ENCODE measurements at regions not wholly inside any gene's neighbourhood (a gene's known extent, or its start where the extent isn't known, plus 50 kb on each side); places are given as distances from the start of the nearest gene placed in this dataset.
A peak's percentile ranks its signal among the peaks of the same experiment; 100 is the strongest.

DNA sequence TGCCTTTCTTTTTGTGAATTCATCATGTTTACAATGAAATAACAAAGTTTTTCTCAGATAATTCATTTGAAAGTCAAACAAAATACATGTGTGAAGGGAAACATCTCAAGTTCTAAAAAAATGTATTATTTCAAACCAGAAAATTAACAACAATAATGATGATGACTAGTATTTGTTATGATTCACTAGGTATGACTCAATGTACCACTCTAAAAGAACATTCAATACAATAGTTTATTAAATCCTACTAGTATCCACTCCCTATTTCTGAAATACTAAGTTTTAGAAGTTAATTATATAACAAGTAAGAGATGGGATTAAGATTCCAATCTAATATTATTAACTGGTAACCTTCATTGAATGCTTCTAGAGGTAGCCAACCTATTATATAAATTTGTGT is 1444.8 kb upstream of the CDH8 start:
- Histone ChIP-seq H3K4me1 (ENCODE audit: low read depth) (peaks cover 10% of the 10 kb centered on the region), H3K27me3 (no peaks in the 10 kb centered on the region), H3K27ac (no peak overlapping the region), H3K4me3 (no peak overlapping the region), H3K36me3 (no peaks in the 10 kb centered on the region), H3K9me3 (ENCODE audit: low read depth) (no peaks in the 10 kb centered on the region)
- no peak for DNase-seq (ENCODE audit: low read depth in 1 of 2, low spot score in 1 of 2)
- TF ChIP-seq, protein P1, sequence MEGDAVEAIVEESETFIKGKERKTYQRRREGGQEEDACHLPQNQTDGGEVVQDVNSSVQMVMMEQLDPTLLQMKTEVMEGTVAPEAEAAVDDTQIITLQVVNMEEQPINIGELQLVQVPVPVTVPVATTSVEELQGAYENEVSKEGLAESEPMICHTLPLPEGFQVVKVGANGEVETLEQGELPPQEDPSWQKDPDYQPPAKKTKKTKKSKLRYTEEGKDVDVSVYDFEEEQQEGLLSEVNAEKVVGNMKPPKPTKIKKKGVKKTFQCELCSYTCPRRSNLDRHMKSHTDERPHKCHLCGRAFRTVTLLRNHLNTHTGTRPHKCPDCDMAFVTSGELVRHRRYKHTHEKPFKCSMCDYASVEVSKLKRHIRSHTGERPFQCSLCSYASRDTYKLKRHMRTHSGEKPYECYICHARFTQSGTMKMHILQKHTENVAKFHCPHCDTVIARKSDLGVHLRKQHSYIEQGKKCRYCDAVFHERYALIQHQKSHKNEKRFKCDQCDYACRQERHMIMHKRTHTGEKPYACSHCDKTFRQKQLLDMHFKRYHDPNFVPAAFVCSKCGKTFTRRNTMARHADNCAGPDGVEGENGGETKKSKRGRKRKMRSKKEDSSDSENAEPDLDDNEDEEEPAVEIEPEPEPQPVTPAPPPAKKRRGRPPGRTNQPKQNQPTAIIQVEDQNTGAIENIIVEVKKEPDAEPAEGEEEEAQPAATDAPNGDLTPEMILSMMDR (IDR thresholded peaks at IDR 0.05; ENCODE audit: low read depth, low read length): no peak

DNA sequence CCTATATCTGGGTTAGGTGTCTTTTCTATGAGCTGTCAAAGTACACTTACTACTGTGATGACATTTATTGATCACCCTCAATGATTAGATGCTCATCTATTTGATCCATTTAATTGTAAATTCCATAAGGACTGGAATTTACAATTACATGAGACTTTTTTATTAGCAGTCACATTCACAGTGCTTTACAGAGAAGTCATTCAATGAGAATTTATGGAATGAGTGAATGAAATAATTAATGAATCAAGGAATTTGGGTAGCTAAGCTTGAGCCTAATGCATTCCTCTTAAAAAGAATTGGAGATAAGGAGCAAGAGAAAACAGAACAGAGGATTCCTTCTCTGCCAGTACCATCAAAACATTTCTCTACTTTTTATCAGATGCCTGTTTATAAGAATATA is 1437.5 kb upstream of the CDH8 start:
- DNase-seq (ENCODE audit: low read depth in 1 of 2, low spot score in 1 of 2): no peak
- H3K4me3 ChIP-seq: no peak overlapping the region
- no peaks in the 10 kb centered on the region for H3K36me3 ChIP-seq
- H3K9me3 ChIP-seq (ENCODE audit: low read depth): no peaks in the 10 kb centered on the region
- peaks cover 9% of the 10 kb centered on the region for H3K4me1 ChIP-seq (ENCODE audit: low read depth)
- no peak overlapping the region for H3K27ac ChIP-seq
- TF ChIP-seq, protein P1 (IDR thresholded peaks at IDR 0.05; ENCODE audit: low read depth, low read length): no peak
- no peaks in the 10 kb centered on the region for H3K27me3 ChIP-seq

DNA sequence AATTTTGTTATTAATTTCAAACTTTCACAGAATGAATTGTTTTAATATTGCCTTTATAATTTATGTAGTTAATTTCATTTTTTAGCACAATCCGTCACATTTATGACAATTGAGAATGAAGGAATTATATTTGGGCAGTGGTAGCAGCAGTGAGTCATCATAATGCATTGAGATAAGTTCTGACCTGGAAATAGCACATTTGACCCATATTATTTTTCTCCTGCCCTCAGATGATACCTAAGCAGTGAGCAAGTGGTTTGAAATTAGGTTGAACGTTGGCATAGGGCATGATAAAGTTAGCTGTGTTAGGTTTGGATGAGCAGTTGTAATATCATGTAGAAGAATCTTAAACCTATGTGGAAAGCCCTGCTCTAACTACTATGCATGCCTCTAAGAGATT is 1431.3 kb upstream of the CDH8 start:
- no peak overlapping the region for H3K27ac ChIP-seq
- no peaks in the 10 kb centered on the region for H3K36me3 ChIP-seq
- no peaks in the 10 kb centered on the region for H3K4me1 ChIP-seq (ENCODE audit: low read depth)
- no peaks in the 10 kb centered on the region for H3K27me3 ChIP-seq
- no peaks in the 10 kb centered on the region for H3K9me3 ChIP-seq (ENCODE audit: low read depth)
- no peak overlapping the region for H3K4me3 ChIP-seq
- peak in 1 of 2 donors; percentile 1 for DNase-seq (ENCODE audit: low read depth in 1 of 2, low spot score in 1 of 2)
- TF ChIP-seq, protein P1 (IDR thresholded peaks at IDR 0.05; ENCODE audit: low read depth, low read length): no peak

DNA sequence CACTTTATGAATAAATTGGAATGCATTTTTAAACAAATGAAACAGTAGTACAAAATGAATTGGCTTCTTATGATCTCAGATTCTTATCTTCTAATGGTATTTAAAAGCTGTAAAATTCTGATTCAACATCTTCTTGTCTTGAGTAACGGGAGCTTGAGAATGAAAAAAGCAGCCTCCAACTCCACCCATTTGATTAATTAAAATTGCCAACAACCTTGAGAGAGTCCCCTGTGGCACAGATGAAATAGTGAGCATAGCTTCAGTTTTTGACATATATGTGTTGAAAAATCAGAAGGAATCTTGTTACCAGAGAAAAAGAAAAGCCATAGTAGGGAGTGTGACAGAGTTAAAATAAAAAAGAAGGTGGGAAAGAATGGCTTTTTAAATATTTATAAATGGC is 1426.1 kb upstream of the CDH8 start:
- Histone ChIP-seq H3K9me3 (ENCODE audit: low read depth) (no peaks in the 10 kb centered on the region), H3K27me3 (no peaks in the 10 kb centered on the region), H3K4me1 (ENCODE audit: low read depth) (no peaks in the 10 kb centered on the region), H3K27ac (no peak overlapping the region), H3K4me3 (no peak overlapping the region), H3K36me3 (no peaks in the 10 kb centered on the region)
- no peak for DNase-seq (ENCODE audit: low read depth in 1 of 2, low spot score in 1 of 2)
- TF ChIP-seq, protein P1 (IDR thresholded peaks at IDR 0.05; ENCODE audit: low read depth, low read length): no peak

DNA sequence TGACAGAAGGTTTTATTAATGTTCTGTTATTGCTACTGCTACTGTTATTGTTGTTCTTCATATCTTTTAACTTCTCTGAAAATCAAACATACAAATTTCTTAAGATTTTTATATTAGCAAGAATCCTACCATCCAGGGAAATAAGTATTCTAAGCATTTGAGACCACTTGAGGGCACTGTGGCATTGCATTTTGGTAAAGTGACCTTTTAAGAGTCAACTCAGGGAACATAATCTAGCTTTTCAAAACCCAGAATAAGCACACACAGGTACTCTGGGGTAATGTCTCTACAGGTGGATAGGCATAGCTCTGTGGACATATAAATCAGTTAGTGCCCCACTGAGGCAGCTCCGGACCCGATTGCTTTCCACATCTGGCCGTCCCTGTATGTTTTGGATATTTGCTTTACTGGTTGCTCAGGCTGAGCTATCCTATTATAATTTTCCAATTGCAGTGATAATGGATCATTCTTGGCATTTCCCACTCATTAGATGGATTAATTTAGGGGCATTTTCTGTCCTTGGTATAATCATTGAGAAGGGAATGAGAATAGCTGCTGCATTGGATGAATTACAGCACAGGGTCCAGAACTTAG is 1425.1 kb upstream of the CDH8 start:
- Histone ChIP-seq H3K4me1 (ENCODE audit: low read depth) (no peaks in the 10 kb centered on the region), H3K36me3 (no peaks in the 10 kb centered on the region), H3K4me3 (no peak overlapping the region), H3K27me3 (no peaks in the 10 kb centered on the region), H3K27ac (no peak overlapping the region), H3K9me3 (ENCODE audit: low read depth) (no peaks in the 10 kb centered on the region)
- peak; percentile 68 to 71 for DNase-seq (ENCODE audit: low read depth in 1 of 2, low spot score in 1 of 2)
- TF ChIP-seq, protein P1 (IDR thresholded peaks at IDR 0.05; ENCODE audit: low read depth, low read length): peak; percentile 47

Data from cardiac muscle cell (in vitro differentiated cells and primary cell).